Stomach (tissue), 8 donors: ENCODE measurements at regions not wholly inside any gene's neighbourhood (a gene's known extent, or its start where the extent isn't known, plus 50 kb on each side); places are given as distances from the start of the nearest gene placed in this dataset.

Experiments
- DNase-seq, 2 donors: peaks; one replicate each; pipeline versions ENCODE4 v3.0.0 to v3.0.0-alpha.2; 2013 to 2019
- H3K27ac ChIP-seq, 5 donors: fragments of 200-600 bp in 4 of 5; sonication (generic) in 4 of 5; one replicate each; pipeline ENCODE4 v1.5.1; 2013 to 2019; ENCODE audit warnings: mild to moderate bottlenecking in 1 of 5, moderate library complexity in 1 of 5
- H3K27me3 ChIP-seq, 3 donors: fragments of 200-600 bp; sonication (generic); one replicate each; pipeline ENCODE4 v1.5.1; 2017 to 2019; ENCODE audit warnings: mixed run types in 1 of 3
- H3K36me3 ChIP-seq, 4 donors: fragments of 200-600 bp; sonication (generic); 1 replicate in 3 of 4; 2 replicates in 1 of 4; pipeline ENCODE4 v1.5.1; 2016 to 2019
- H3K4me1 ChIP-seq, 4 donors: fragments of 200-600 bp; sonication (generic); one replicate each; pipeline ENCODE4 v1.5.1; 2016 to 2019
- H3K4me3 ChIP-seq, 4 donors: fragments of 200-600 bp; sonication (generic) in 3 of 4; one replicate each; pipeline ENCODE4 v1.5.1; 2016 to 2019; ENCODE audit warnings: mild to moderate bottlenecking in 1 of 4
- H3K9me3 ChIP-seq, 4 donors: fragments of 200-600 bp; sonication (generic); one replicate each; pipeline ENCODE4 v1.5.1; 2016 to 2019
- CTCF ChIP-seq, 7 experiments: fragments of 450-650 bp in 4 of 7; fragments of 200-600 bp in 3 of 7; sonication (generic) in 3 of 7; IDR thresholded peaks; one replicate each; pipeline ENCODE4 v1.5.1; 2016 to 2019; ENCODE audit warnings: antibody characterized with exemption in 7 of 7, control low read depth in 2 of 7, mild to moderate bottlenecking in 1 of 7
- EP300 ChIP-seq: sonication (generic); formaldehyde crosslinking; IDR thresholded peaks from one replicate; pipeline ENCODE4 v1.6.1; 2017; ENCODE audit warnings: antibody characterized with exemption
- POLR2A ChIP-seq, 4 donors: fragments of 450-650 bp; IDR thresholded peaks; one replicate each; pipeline ENCODE4 v1.6.1; 2016; ENCODE audit warnings: antibody characterized with exemption in 4 of 4, control low read depth in 2 of 4, mild to moderate bottlenecking in 1 of 4, moderate library complexity in 1 of 4
- POLR2AphosphoS5 ChIP-seq, 3 donors: sonication (generic); formaldehyde crosslinking; IDR thresholded peaks; one replicate each; pipeline ENCODE4 v1.6.1; 2016; ENCODE audit warnings: antibody characterized with exemption in 3 of 3
- WGBS, 5 donors: extraction: QIAGEN DNeasy Blood & Tissue Kit in 3 of 5; methylation state at CpG; one replicate each; pipeline versions ENCODE4 v1.1.5 to v1.1.7; 2013 to 2018; 5-methylcytosine and 5-hydroxymethylcytosine counted together
- intact Hi-C: fragments of 100-400 bp; cut with DNase I; formaldehyde crosslinking; loops from one replicate; pipeline ENCODE4 v1.15.1; 2023; ENCODE audit warnings: low total_unique reads
- donor health status: healthy with polysubstance abuse.
- donor health status: Bipolar disorder and iron deficiency.
- donor health status: healthy.

- Histone ChIP-seq H3K27ac (no peak overlapping the region), H3K27me3 (no peaks in the 10 kb centered on the region), H3K36me3 (no peaks in the 10 kb centered on the region), H3K9me3 (no peaks in the 10 kb centered on the region), H3K4me1 (peaks cover 0 to 20% (median 0%) of the 10 kb centered on the region in 4 donors), H3K4me3 (no peak overlapping the region)
- 79 to 97% (median 90%) methylated on average over 1 of the region's 1 CpG for WGBS, 5 donors
- intact Hi-C loops, result no loop called here
- DNase-seq, result no peak
- TF ChIP-seq CTCF (IDR thresholded peaks at IDR 0.05) (no peak), POLR2AphosphoS5 (IDR thresholded peaks at IDR 0.05) (no peak), POLR2A (IDR thresholded peaks at IDR 0.05) (no peak)
Observed at GRCh38 chr1:173295995-173296394, 88.9 kb upstream of the TNFSF4 start.

- H3K27me3 ChIP-seq, result no peaks in the 10 kb centered on the region
- intact Hi-C loops, result no loop called here
- 70 to 85% (median 77%) methylated on average over 4 of the region's 4 CpGs for WGBS, 5 donors
- peaks cover 0 to 35% (median 0%) of the 10 kb centered on the region in 4 donors for H3K4me1 ChIP-seq
- H3K4me3 ChIP-seq, result no peak overlapping the region
- no peaks in the 10 kb centered on the region for H3K9me3 ChIP-seq
- no peaks in the 10 kb centered on the region for H3K36me3 ChIP-seq
- TF ChIP-seq POLR2AphosphoS5 (IDR thresholded peaks at IDR 0.05) (no peak), CTCF (IDR thresholded peaks at IDR 0.05) (no peak), EP300 (no peak), POLR2A (IDR thresholded peaks at IDR 0.05) (no peak)
- no peak overlapping the region for H3K27ac ChIP-seq
- DNase-seq, result no peak
Observed at GRCh38 chr1:173297798-173298391, 90.8 kb upstream of the TNFSF4 start.

GRCh38 chr1:173300061-173301044 is 93.2 kb upstream of the TNFSF4 start:
- WGBS, 5 donors, result 46 to 49% (median 48%) methylated on average over 5 of the region's 5 CpGs
- DNase-seq, result no peak
- Histone ChIP-seq H3K4me3 (no peak overlapping the region), H3K36me3 (no peaks in the 10 kb centered on the region), H3K27ac (no peak overlapping the region), H3K4me1 (peaks cover 0 to 35% (median 0%) of the 10 kb centered on the region in 4 donors), H3K9me3 (no peaks in the 10 kb centered on the region), H3K27me3 (no peaks in the 10 kb centered on the region)
- no peak for TF ChIP-seq CTCF (IDR thresholded peaks at IDR 0.05)
- no peak for TF ChIP-seq POLR2A (IDR thresholded peaks at IDR 0.05)
- intact Hi-C loops, result no loop called here

DNA sequence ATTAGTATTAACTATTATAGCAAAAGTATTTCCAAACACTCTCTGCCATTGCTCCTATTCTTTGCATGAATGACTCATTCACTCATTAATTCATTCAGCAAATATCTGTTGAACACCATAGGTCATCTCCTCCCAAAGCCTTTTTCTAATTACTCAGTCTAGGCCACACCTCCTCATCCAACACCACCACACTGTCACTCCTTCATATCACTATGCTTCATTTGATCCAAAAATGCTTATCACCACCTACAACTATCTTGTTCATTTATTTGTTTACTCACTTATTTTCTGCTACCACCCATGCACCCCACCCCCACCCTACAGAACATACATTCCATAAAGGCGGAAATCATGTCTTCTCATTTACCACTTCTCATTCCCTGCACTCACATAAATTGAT is 94.4 kb upstream of the TNFSF4 start:
- DNase-seq, result no peak
- intact Hi-C loops, result no loop called here
- no peak overlapping the region for H3K4me3 ChIP-seq
- no peaks in the 10 kb centered on the region for H3K27me3 ChIP-seq
- H3K9me3 ChIP-seq, result no peaks in the 10 kb centered on the region
- WGBS, 5 donors, result 90 to 100% (median 97%) methylated on average over 1 of the region's 1 CpG
- no peaks in the 10 kb centered on the region for H3K36me3 ChIP-seq
- no peak overlapping the region for H3K27ac ChIP-seq
- peaks cover 0 to 31% (median 0%) of the 10 kb centered on the region in 4 donors for H3K4me1 ChIP-seq
- no peak for TF ChIP-seq POLR2AphosphoS5 (IDR thresholded peaks at IDR 0.05)
